Loucy (cell line): ENCODE measurements at regions not wholly inside any gene's neighbourhood (a gene's known extent, or its start where the extent isn't known, plus 50 kb on each side); places are given as distances from the start of the nearest gene placed in this dataset.

Experiments
- CTCF ChIP-seq: fragments of 200-600 bp; sonication (generic); conservative IDR thresholded peaks from 2 replicates; pipeline ENCODE4 v1.5.1; 2014; ENCODE audit warnings: mild to moderate bottlenecking, antibody characterized with exemption, low read length
- EZH2phosphoT487 ChIP-seq: fragments of 200-600 bp; IDR thresholded peaks from 2 replicates; pipeline ENCODE4 v1.6.1; 2018; ENCODE audit warnings: antibody characterized with exemption, mild to moderate bottlenecking, moderate library complexity, borderline replicate concordance

GRCh38 chr16:50899951-50900350 lies 158.1 kb downstream of the CYLD start:
- TF ChIP-seq CTCF (no peak), EZH2phosphoT487 (no peak)
